ENCODE measurements at regions not wholly inside any gene's neighbourhood (a gene's known extent, or its start where the extent isn't known, plus 50 kb on each side); places are given as distances from the start of the nearest gene placed in this dataset.

DNA sequence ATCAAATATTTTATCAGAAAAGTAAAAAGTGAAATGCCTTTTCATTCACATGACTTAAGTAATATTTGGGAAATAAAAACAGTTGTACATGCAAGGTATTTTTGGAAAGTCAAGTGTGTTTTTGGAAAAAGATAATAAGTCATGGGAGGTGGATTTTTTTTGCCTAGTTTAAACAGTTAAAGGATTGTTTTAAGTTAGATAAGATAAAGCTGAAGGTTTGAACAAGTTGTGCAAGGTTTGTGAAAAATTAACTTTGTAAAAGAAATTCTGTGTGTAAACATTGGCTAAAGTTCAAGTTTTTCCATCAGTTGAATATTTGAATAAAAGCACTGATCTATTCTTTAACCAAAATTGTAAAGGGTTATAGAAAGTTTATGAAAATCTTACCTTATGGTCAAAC lies 207.9 kb upstream of the RGPD4 start:
- Histone ChIP-seq H3K27me3 (ENCODE audit: insufficient read depth, low read length) (no peaks in the 10 kb centered on the region), H3K56ac (ENCODE audit: insufficient read length, low read depth, low read length) (no peak overlapping the region), H3K9me3 (ENCODE audit: control insufficient read depth, low read depth, low read length) (peaks cover 32% of the 10 kb centered on the region), H3K79me1 (ENCODE audit: insufficient read depth, low read depth, low read length, poor library complexity, severe bottlenecking) (no peaks in the 10 kb centered on the region), H3K79me2 (ENCODE audit: insufficient read depth, low read length) (no peaks in the 10 kb centered on the region), H2BK5ac (ENCODE audit: insufficient read length, low read length) (no peak overlapping the region), H3K23me2 (ENCODE audit: insufficient read length, low read depth, low read length, poor library complexity, severe bottlenecking) (no peaks in the 10 kb centered on the region), H3K4me1 (ENCODE audit: insufficient read depth, low read length) (no peaks in the 10 kb centered on the region), H2AFZ (ENCODE audit: low read length) (no peak overlapping the region), H2AK5ac (ENCODE audit: insufficient read length, low read length) (no peak overlapping the region), H4K91ac (ENCODE audit: insufficient read length, low read depth, low read length) (no peak overlapping the region), H3K4ac (ENCODE audit: low read depth, low read length) (no peak overlapping the region), H4K20me1 (ENCODE audit: control insufficient read depth, insufficient read depth, insufficient read length) (no peaks in the 10 kb centered on the region), H2BK12ac (ENCODE audit: insufficient read length, low read depth, low read length) (no peak overlapping the region), H3K14ac (ENCODE audit: insufficient read depth, low read length) (no peak overlapping the region), H3K4me2 (ENCODE audit: insufficient read depth, insufficient read length, low read length) (no peak overlapping the region), H3T11ph (ENCODE audit: low read length) (no peak overlapping the region), H3K27ac (ENCODE audit: insufficient read length, low read depth, low read length) (no peak overlapping the region), H2BK15ac (ENCODE audit: low read depth, low read length) (no peak overlapping the region), H4K5ac (ENCODE audit: insufficient read length, low read depth, low read length) (no peak overlapping the region), H2BK20ac (ENCODE audit: low read depth, low read length, poor library complexity, severe bottlenecking) (no peak overlapping the region), H3K9ac (ENCODE audit: extremely low read depth, insufficient read length, low read length) (no peak overlapping the region), H2BK120ac (ENCODE audit: low read depth, low read length, poor library complexity, severe bottlenecking) (no peak overlapping the region), H3K18ac (ENCODE audit: insufficient read length, low read depth, low read length) (no peak overlapping the region), H4K8ac (replicated peaks; ENCODE audit: insufficient read length, low read depth, low read length) (no peak overlapping the region), H3K23ac (ENCODE audit: insufficient read length, low read depth, low read length) (no peak overlapping the region)
- H3K9me3 Mint-ChIP-seq, result peaks cover 48 to 68% of the 10 kb centered on the region in 2 experiments
- peaks cover 7 to 23% (median 22%) of the 10 kb centered on the region in 3 experiments; a peak in 6 of 7 replicates for H3K36me3 Mint-ChIP-seq (ENCODE audit: insufficient read depth in 1 of 3, low read depth in 3 of 3)
- no peak overlapping the region for H3K27ac Mint-ChIP-seq
- TF ChIP-seq, protein P1, sequence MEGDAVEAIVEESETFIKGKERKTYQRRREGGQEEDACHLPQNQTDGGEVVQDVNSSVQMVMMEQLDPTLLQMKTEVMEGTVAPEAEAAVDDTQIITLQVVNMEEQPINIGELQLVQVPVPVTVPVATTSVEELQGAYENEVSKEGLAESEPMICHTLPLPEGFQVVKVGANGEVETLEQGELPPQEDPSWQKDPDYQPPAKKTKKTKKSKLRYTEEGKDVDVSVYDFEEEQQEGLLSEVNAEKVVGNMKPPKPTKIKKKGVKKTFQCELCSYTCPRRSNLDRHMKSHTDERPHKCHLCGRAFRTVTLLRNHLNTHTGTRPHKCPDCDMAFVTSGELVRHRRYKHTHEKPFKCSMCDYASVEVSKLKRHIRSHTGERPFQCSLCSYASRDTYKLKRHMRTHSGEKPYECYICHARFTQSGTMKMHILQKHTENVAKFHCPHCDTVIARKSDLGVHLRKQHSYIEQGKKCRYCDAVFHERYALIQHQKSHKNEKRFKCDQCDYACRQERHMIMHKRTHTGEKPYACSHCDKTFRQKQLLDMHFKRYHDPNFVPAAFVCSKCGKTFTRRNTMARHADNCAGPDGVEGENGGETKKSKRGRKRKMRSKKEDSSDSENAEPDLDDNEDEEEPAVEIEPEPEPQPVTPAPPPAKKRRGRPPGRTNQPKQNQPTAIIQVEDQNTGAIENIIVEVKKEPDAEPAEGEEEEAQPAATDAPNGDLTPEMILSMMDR (conservative IDR thresholded peaks at IDR 0.05), result no peak
- no peak overlapping the region for H3K4me3 Mint-ChIP-seq
- no peaks in the 10 kb centered on the region for H3K27me3 Mint-ChIP-seq (ENCODE audit: low read depth)
- DNase-seq, result no peak
- H3K4me1 Mint-ChIP-seq, result no peaks in the 10 kb centered on the region

Data from H9 (cell line).